NCI-H187 treated with DMSO at 0.1 percent for 48 hours (cell line): ENCODE measurements at regions not wholly inside any gene's neighbourhood (a gene's known extent, or its start where the extent isn't known, plus 50 kb on each side); places are given as distances from the start of the nearest gene placed in this dataset.
"Not testable (repeated sequence)": the region's sequence is repeated elsewhere in the genome, so short reads cannot be mapped to it uniquely, and the experiment has no call there.

Experiments
- DNase-seq: peaks from one replicate; lab custom pipeline; 2025; lab: John Stamatoyannopoulos, UW

DNA sequence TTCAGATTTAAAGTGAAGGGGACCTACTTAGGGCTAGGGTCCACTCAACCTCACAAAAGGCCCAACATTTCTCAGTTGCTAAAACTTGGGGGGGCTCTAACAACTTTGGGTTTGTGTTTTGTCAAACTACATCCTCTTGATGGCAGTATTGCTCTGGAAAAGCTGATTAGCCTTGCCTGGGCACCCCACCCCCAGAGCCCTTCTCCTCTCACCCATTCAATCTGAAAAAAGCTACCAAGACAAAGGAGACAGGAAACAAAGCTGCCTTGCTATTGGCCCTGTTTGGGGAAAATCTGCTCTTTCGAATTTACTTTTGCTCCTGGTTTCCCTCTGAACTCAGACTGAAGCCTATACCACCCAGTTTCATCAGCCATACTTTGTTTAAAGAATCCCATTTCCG, 195.2 kb upstream of the STK26 start:
- DNase-seq: peak; percentile 3

- DNase-seq: no peak
Measured at GRCh38 chrX:131828482-131828881, 194.6 kb upstream of the STK26 start.

DNA sequence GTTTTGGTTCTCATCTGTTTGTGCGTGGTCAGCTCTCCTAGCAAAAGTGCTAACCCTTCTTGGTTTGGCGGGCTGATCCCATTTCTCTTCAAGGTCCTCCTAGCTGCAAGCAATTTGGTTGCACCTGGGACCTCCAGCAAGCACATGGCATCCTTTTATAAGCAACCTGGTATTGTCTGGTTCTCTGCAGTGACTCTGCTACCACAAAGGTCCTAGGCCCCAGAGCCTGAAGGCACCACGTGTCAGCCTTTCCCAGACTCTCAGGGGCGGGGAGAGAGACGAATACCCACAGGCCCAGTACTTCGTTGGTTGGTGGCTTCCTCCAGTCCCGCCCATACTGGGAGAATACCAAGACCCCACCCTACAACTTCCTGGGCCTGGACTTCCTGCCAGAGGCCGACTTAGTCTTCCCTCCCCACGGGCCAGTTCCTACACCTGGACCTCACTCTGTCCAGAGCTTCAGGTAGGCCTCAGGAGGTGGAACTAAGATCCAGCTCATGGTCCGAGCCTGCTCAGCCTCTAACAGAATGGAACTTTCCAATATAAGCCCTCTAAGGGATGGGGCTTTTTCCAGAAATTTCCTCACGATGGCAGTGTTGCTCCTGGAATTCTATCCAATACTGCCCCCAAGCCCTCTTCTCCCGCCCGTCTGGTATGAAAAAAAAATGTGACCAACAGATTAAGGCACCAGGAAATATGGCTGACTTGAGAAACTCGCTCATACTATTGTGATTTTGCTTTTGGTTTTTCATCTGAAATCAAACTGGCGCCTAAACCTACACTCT, 192.5 kb upstream of the STK26 start:
- peak; percentile 84 for DNase-seq

DNA sequence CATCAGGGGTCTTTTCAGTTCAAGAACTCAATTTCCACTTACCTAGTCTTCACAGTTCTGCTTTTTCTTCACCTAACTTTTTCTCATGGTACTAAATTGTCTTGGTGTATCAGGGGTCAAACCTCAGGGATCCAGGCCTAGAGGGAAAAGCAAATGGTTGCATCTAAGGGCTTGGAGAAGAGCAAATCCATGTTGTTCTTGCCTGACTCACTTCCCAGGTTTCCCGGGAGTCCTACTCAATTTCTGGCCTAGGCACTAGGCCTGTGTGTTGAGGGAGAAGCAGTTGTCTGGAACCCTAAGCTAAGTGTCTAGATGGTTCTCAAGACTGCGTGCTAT, 191.9 kb upstream of the STK26 start:
- no peak for DNase-seq

DNA sequence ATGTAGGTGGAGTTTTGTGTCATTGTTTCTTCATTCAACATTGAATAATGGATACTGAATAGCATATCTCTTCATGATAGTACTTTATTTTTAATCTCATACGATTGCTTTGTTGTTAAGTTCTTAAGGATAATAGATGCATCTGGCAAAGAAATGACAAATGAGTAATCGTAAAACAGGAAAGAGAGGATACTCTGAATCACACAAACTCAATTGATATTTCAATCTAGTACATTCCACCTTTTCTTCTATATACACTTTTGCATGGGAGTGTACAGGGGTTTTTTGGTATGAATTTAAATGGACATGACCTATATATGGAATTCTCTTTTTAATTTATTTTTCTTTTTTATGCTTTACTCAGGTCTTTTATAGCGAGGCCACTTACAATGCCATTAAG, 186.9 kb upstream of the STK26 start:
- no peak for DNase-seq

DNA sequence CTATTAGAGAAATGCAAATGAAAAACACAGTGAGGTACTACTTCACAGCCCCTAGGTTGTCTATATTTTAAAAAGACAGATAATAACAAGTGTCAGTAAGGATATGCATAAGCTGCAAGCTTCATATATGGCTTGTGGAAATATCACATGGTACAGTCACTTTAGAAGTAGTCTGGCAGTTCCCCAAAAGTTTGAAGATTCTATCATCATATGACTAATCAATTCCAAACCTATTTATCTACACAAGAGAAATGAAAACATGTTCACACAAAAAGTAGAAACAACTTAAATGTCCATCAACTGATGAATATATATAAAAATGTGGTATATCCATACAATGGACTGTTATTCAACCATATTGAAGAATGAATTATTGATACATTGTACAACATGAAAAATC, 185.8 kb upstream of the STK26 start:
- no peak for DNase-seq

- no peak for DNase-seq
Measured at GRCh38 chrX:131840799-131841495, 182.2 kb upstream of the STK26 start.

DNA sequence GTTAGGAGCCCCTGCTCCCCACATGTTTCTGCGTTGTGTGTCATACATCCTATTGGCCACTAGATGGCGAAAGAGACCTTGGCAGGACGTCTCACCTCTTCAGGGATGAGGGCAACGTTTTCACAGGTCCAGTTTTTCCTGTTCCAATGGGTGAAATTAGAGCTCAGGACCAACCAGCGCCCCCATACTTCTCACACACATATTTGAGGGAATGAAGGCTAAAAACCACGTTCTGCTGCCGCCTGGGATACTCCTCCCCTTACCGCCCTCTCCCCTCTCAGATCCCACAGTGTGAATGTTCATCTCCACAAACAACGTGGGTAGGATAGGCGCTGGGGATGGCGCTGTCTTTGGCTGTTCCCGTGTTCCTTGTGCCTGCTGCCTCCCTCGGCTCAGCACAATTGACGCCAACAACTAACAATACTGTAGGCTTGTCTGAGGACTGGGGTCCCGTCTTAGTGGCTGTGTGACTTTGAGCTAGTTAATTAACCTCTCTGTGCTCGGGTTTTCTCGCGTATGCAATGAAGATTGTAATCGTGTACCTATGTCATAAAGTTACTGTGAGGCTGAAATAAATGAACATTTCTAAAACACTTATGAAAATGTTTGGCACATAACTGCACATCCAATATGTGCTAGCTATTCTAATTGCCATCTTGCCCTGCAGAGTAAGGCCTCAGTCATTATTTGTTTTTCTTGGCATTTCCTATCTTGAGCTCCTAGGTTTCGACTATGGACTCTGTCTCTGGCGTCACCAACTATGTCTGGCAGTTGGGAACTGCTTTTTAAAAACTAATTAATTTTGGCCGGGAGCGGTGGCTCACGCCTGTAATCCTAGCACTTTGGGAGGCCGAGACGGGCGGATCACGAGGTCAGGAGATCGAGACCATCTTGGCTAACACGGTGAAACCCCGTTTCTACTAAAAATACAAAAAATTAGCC, 181.3 kb upstream of the STK26 start:
- peak; percentile 7 for DNase-seq

DNA sequence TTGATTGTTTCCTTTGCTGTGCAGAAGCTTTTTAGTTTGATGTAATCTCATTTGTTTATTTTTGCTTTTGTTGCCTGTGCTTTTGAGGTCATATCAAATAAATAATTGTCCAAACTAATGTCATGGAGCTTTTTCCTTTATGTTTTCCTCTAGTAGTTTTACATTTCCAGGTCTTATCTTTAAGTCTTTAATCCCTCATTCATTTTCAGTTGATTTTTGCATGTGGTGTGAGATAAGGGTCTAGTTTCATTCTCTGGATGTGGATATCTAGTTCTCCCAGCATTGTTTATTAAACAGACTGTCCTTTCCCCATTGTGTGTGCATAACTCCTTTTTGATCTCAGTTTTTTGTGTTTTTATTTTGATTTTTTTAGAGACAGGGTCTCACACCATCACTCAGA, 179.1 kb upstream of the STK26 start:
- DNase-seq: no peak

- no peak for DNase-seq
Measured at GRCh38 chrX:131845201-131845600, 177.9 kb upstream of the STK26 start.

- DNase-seq: no peak
Measured at GRCh38 chrX:131845771-131846170, 177.3 kb upstream of the STK26 start.

DNA sequence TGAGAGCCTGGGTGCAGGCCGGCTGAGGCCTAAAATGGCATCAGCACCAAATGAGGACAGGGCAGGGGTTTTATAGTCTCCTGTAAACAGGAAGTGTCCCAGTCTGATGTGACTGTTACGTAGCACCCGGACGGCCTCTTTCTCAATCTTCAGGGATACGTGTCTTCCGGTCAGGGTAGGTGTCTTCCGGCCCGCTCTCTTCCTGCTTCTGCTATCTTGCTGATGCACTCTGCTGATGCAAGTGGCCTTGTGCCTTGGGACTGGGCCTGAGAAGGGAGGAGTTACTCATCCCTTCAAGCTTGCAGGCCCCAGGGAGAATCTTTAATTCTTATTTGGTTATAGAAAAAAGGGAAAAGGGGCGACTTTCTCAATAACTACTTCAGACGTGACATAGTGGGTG, 172.1 kb upstream of the STK26 start:
- DNase-seq: not testable (repeated sequence)

DNA sequence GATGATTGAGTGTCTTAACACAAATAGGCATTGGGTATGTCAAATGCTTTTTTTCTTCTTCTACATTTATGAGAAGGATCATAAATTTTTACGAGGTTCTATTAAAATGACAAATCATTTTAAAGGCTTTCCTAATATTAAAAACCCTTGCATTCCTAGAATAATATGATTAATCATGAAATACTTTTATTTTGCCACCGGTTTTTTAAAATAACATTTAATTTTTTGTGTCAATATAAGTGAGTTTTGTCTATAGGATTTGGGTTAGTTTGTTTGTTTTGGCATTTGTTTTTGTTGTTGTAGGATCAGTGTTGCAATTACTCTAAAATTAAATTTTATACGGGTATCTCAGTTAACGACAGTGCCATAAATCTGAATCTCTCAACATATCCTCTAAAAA, 169.7 kb upstream of the STK26 start:
- no peak for DNase-seq

DNA sequence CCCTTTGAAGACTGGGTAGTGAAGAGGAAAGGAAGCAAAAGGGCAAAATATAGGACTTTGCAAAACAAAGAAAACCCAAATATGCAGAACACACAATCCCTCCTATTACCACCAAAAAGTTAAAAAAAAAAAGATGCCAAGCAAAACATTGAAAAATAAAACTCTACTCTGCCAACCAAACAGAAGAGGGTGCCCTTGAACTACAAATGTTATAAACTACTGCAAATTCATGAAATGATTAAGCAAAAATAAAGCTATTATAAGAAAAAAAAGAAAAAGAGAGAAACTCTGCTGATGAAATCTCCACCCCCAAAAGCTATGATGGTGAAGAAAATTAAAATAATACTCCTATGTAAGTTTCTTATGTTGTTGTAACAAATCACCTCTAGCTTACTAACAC, 168.5 kb upstream of the STK26 start:
- no peak for DNase-seq

GRCh38 chrX:131861088-131861787, 161.9 kb upstream of the STK26 start:
- no peak for DNase-seq

- no peak for DNase-seq
Measured at GRCh38 chrX:131862321-131862720, 160.8 kb upstream of the STK26 start.

- no peak for DNase-seq
Measured at GRCh38 chrX:131869182-131869581, 153.9 kb upstream of the STK26 start.

- DNase-seq: no peak
Measured at GRCh38 chrX:131874300-131874699, 148.8 kb upstream of the STK26 start.

- DNase-seq: not testable (repeated sequence)
Measured at GRCh38 chrX:131875827-131876226, 147.3 kb upstream of the STK26 start.

GRCh38 chrX:131881194-131881593, 141.9 kb upstream of the STK26 start:
- DNase-seq: no peak

GRCh38 chrX:131885042-131885441, 138.1 kb upstream of the STK26 start:
- not testable (repeated sequence) for DNase-seq

- not testable (repeated sequence) for DNase-seq
Measured at GRCh38 chrX:131893857-131894256, 129.2 kb upstream of the STK26 start.
